ENCODE measurements at regions not wholly inside any gene's neighbourhood (a gene's known extent, or its start where the extent isn't known, plus 50 kb on each side); places are given as distances from the start of the nearest gene placed in this dataset.

DNA sequence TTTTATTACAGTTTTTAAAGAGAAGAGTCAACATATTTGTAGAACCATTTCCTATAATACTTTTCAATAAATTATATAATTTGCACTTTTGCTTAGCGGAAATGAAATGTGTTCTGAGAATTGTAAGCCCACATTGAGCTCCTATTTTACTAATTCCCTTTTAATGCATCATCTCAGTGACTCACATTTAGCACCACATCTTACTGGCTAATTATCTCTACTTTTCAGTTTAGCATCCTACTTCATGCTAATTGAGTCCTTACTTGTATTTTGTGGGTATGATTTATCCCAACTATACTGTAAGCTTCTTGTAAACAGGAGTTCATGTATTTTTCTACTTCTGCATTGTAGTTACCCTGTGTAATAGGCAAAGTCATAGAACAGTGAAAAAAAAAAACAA lies 67.5 kb downstream of the TMX1 start:
- no peak for DNase-seq

- DNase-seq: no peak
Measured at GRCh38 chr14:51308866-51309265, 68.8 kb downstream of the TMX1 start.

DNA sequence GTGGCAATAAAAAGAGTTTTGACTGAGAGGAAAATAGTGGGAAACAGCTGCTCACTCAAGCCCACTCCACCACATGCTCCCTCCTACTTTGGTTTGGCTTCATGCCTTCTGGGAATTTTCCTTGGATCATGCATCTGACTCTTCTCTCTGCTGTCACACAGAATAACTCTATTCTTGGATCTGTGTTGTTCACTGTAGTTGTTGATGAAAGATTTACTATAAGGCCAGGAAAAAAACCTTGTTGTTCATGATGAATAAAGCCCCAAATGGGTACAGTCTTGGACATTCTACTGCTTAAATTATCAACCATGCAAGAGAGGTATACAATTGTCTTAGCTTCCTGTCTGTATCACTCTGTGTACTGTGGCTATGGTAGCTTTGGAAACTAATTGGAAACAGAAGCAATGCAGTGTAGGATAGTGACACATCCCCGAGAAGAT lies 70.5 kb downstream of the TMX1 start:
- DNase-seq: no peak

DNA sequence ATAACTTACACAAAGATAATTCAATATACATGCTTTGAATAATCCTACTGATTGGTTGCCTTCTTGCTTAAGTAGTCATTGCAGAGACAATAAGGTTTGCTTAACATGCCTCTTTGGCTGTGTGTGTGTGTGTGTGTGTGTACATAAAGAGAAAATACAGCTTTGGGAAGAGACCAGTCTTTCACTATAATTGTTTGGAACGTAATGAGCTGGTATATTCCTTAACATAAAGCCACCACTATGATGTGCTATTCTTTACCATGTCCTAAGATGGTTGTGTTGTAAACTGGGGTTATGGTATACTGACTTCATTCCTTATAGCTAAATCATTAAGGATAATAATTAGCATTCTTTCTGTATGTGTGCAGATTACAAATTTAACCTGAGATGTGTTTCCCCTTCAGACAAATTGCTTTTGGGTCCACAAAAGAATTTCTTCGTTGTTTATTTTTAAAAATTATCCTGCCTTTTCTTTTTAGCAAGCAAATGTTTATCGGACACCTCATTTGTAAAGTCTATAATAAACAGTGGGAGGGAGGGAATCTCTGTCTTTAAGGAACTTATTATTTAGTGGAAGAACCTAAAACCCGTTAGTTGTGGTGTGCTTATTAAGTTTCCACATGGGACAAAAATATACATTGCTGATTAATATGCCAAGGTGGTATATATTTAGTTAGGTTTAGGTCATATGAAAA lies 74.4 kb downstream of the TMX1 start:
- DNase-seq: no peak

DNA sequence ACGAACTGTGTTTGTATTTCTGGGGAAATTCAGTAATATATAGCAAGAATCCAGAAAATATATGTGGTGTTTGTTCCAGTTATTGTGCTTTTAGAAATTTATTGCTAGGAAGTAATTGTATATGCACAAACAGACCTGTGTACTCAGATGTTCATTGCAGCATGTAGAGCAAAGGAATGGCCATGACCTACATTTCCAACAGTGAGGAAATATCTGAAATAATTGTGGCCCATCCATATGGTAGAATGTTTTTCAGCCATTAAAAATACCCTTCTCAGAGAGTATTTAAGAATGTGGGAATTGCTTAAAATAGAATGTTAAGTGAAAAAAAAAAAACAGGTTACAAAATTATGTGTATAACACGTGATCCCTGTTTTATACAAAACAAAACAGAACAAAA lies 77.3 kb downstream of the TMX1 start:
- DNase-seq: no peak

GRCh38 chr14:51318813-51319597 lies 79.0 kb downstream of the TMX1 start:
- DNase-seq: no peak

DNA sequence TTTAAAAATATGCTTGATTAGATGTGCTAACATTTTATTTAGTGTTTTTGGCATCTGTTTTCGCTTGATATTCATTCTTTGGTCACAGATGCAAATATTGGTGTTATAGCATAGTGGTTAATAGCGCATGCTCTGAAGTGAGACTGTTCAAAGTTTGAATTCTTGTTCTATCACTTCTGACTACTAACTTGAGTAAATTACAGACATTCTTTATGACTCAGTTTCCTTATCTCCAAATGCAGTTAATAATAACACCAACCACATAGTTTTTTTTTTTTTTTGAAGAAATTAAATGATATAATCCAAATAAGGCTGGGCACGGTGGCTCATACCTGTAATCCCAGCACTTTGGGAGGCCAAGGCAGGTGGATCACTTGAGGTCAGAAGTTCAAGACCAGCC lies 81.0 kb downstream of the TMX1 start:
- DNase-seq: no peak

- DNase-seq: no peak
Measured at GRCh38 chr14:51323492-51323891, 83.4 kb downstream of the TMX1 start.

DNA sequence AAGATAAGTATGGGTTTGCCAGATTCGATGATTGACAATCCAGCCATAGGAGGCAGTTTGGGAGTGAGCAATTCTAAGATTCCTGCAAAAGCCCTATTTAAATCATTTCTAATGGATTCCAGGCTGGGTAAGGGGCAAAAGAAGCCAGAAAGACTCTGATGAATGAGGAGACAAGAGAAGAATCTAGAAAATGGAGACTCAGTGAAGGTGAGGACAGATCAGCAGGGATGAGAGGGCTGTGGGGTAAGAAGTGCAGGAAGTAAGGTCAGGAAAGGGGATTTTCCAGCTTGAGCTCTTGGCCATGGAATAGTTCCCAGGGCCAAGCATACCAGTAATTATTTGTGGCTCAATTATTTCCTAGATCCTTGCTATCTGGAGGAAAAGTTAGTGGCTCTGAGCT lies 87.3 kb downstream of the TMX1 start:
- DNase-seq: no peak

GRCh38 chr14:51328064-51328771 lies 88.2 kb downstream of the TMX1 start:
- DNase-seq: peak in 1 of 4 experiments; percentile 3

DNA sequence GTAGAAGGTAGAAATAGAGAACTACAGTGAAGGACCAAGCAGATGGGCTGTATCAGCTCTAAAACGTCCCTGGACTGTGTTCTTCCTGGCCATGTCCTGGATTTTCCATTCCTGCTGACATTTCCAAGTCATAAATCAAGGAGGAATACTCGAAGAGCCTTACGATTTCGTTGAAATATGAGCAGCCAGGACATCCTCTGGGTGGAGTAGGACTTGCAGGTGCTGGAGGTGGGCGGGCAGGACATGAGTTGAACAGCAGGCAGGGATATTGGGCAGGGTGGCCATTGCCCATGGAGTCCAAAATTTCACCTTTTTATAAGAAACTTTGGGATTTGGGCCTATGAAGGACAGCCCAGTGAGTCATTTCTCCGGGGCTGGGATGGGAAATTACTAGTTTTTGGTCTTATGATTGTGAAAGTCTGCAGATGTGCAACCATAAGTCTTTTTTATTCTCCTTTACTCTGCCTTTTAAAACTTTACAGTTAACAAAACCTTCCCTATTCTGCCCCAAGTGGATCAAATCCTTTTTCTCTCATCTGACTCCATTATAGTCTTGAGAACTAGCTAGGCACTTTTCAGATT lies 88.8 kb downstream of the TMX1 start:
- DNase-seq: no peak

DNA sequence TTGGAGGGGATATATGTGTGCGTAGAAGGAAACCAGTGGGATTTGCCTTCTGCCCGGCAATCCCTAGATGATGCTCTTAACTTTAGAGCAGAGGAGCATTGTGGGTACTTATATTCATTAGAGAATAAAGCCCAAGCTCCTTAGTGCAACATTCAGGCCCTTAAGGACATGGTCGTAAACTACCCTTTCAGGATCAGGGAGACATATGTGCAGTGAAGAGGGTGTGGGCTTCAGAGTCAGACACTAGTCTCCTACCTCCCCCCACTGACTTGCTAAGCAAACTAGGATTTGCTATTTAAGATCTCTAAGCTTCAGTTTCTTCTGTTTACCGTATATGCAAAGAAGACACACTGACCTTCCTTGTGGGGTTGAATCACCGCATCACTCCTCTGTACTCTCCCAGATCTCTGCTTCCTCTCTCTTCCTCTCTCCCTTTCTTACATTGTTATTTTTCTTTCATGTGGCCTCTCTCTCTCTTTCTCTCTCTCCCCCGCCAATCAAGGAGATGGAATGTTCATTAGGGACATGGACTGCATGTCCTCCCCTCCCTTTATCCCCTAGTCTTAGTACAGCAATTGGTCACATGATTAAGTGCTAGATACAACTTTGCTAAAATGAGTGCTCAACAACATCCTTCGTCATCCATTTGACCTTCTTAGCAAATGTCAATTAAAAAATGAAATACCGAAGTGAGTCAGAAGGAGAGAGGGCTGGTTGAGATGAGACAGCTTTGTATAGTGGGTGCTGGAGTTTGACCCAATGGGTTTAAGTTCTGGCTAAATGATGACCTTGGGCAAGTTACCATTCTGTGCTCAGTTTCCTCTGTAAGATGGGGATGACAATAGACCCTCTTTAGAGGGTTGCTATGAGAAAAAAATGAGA lies 91.7 kb downstream of the TMX1 start:
- DNase-seq: no peak

GRCh38 chr14:51333299-51333698 lies 93.3 kb downstream of the TMX1 start:
- no peak for DNase-seq

GRCh38 chr14:51333901-51334521 lies 94.0 kb downstream of the TMX1 start:
- no peak for DNase-seq

DNA sequence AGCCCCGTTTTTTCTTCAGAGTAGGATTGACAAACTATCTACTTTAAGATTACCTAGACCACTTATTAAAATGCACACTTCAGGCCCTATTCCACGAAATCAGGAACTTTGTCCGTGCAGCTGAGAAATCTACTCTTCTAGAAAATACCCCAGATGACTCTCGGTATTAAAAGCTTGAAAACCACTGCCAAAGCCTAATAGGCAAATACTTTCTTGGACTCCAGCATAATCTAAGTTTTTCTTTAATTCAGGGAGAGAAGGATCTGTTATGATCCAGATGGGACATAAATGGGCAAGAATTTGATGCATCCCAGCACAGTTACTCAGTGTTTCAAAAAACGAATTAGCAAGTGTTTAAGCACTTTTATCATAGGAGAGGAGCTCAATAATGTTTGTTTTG lies 94.5 kb downstream of the TMX1 start:
- no peak for DNase-seq

DNA sequence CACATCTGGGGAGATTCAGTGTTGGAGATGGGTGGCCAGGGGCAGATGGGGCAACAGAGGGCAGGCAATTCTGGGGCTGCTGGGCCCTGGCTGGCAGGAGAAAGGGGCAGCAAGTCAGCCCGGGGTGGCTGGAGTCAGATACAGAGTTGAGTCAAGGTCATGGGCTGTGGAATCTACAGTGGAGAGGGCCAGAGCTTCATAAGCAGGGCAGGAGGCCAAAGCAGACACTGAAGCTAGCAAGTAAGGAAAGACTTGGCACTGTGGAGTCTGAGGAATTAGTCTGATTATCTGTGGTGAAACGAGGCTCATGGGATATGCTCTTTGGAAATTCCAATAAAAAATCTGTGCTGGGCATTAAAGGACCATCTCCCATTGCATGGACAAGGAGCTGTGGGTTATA lies 95.5 kb downstream of the TMX1 start:
- DNase-seq: no peak

DNA sequence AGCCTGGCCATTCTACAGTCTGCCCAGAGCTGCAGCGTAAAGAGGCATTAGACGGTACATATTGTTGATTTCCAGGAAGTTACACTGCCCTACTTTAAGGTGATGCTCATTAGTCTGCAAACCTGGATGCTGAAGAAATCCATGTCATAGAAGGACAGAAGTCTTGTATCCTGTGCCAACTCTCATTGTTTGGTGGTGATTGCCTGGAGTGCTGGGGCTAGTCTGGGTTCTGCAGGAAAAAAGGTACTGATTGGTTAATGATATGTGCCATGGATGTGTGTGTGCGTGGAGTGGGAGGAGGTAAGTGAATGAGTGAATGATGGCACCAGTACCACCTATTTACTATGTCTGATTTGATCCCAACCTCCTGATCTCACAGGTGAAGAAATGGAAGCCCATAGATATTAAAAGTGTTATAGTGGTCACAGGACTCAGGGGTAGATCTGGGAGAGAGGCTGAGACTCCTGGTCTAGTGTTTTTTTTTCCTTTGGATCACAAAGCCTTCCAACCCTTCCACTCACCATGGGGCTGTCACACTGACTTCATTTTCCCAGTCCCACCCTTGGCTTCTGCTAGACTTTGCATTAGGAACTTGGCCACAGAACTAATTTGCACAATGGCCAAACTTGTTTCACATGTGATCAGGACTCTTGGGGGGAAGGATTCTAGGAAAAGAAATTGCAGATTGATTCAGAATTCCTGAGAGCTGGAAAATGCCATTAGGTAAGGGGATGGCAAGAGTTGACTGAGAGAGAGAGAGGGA lies 96.1 kb downstream of the TMX1 start:
- DNase-seq: no peak

- no peak for DNase-seq
Measured at GRCh38 chr14:51336734-51337133, 96.7 kb downstream of the TMX1 start.

- DNase-seq: no peak
Measured at GRCh38 chr14:51337520-51337919, 97.5 kb downstream of the TMX1 start.

GRCh38 chr14:51341338-51341737 lies 101.3 kb downstream of the TMX1 start:
- no peak for DNase-seq

DNA sequence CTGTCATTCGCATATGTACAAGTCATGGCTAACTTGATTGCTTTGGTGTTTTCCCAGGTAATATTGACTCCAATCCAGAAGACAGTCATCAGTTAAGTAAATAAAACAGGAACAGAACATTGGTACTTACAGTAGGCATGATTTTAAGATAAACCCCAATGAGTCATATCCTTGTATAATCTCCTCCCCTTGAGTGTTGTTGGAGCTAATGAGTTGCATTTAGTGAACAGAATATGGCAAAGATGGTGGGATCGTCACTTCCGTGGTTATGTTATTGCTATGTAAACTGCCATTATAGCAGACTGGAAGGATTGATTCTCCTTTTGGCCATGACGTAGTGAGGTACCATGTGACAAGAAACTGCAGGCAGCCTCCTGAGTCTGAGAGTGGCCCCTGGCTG lies 102.2 kb downstream of the TMX1 start:
- DNase-seq: no peak
